ENCODE measurements at regions not wholly inside any gene's neighbourhood (a gene's known extent, or its start where the extent isn't known, plus 50 kb on each side); places are given as distances from the start of the nearest gene placed in this dataset.
"Not testable (repeated sequence)": the region's sequence is repeated elsewhere in the genome, so short reads cannot be mapped to it uniquely, and the experiment has no call there.

DNA sequence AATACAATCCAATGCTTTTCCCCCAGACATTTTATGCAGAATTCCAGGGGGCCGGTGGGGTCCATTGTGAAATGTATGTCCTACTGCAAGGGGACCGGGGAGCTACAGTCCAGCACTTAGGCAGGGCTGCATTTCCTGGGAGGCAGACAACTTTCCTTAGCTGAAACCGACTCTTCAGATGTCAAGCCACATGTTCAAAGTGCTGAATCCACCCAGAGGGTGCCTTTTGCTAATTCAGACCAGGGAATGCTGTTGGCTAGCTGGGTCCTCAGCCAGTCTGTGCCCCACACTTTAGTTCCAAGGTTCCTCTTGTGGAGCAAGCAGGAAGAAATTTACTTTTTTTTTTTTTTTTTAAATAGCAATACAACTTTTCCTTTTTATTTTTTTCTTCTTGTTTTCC is 219.5 kb upstream of the LRTM1 start:
- no peak for FAIRE-seq

DNA sequence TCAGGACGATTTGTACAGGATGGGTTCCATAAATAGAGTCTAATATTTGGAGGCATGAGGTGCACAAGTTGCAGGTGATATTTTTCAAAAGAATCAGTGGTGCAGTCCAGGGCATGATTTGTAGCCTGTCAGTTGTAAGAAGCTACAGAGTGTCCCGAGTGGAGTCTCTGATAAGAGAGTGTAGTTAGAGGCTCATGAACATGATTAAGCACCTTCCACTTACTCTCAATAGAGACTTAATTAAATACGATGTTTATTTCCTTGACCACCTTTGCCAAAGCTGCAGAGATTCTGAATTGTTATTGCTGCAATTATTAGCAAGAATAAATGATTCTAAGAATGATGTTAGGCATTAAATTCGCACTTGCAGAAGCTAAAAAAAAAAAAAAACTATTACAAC is 218.4 kb upstream of the LRTM1 start:
- no peak for FAIRE-seq

DNA sequence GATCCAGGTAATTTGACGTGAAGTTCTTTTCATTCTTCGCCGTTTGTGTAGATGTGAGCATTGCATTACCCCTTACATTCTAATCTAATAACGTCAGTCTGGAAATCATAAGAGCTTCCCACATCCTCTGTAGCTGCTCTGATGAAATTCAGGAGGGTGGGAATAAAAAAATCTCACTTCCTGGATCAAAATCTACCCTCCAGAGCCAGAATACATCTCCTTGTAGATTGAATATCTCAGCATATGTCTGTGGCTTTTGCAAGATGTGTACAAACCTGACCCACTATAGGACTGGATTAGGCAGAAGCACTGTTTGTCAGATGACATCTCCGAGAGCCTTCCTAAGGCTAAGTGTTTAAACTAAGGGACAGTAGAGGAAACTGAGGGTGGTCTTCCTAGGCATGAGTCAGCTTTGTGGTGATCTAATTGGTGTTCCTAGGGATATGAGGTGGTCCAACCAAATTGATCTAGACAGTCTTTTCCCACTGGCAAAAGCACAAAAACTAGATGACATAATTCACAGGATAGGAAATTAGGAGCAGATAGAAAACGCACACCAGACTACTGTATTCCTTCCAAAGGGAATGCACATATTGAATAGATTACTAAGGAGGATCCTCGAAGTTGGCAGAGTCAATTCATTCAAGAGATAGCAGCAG is 216.3 kb upstream of the LRTM1 start:
- FAIRE-seq = no peak

DNA sequence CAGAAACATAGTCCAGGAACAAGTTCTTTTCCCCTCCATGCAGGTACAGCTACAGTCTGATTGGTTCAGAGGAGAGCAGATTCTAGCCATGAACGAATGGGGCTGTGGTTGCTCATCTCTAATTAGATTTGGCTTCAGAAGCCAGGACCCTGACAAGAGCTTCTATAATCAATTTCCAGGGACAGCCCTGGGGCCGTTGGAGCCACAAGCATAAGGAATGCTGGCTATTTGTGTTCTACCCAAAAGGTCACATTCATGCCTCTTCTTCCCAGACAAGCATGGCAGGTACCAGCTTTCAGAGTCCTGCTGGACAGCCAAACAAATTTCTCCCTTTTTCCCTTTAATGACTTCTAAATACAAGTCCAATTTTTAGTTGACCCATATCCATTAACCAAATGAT is 215.5 kb upstream of the LRTM1 start:
- FAIRE-seq = no peak

DNA sequence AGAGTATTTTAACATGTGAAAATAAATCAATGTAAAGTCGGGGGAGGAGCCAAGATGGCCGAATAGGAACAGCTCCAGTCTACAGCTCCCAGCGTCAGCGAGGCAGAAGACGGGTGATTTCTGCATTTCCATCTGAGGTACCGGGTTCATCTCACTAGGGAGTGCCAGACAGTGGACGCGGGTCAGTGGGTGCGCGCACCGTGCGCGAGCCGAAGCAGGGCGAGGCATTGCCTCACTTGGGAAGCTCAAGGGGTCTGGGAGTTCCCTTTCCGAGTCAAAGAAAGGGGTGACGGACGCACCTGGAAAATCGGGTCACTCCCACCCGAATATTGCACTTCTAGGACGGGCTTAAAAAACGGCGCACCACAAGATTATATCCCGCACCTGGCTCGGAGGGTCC is 208.4 kb upstream of the LRTM1 start:
- not testable (repeated sequence) for FAIRE-seq

DNA sequence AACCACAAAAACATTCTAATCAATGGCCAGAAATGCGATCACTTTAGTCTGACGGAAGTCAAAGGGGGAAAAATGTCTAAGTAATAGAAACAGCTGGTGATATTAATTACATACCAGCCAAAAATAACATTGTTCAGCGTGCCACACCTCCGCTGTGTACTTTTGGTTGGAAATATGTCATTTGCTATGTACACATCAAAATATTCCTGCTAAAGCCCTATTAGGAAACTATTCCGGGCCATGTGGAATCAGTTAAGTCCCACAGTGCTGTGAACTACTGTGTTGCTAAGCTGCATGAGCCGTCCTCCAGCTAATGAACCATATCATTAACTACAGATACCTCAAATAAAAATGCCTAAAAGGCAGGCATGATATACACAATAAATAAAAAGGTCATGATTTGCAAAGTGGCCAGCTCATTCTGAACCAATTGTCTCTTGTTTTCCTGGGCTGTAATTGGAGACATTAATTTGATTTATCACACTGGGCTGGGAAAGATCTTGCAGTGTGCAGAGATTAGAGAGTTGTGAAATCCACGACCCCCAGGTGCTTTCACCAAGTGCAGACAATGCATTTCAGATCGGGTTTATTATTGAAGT is 200.5 kb upstream of the LRTM1 start:
- FAIRE-seq = no peak

DNA sequence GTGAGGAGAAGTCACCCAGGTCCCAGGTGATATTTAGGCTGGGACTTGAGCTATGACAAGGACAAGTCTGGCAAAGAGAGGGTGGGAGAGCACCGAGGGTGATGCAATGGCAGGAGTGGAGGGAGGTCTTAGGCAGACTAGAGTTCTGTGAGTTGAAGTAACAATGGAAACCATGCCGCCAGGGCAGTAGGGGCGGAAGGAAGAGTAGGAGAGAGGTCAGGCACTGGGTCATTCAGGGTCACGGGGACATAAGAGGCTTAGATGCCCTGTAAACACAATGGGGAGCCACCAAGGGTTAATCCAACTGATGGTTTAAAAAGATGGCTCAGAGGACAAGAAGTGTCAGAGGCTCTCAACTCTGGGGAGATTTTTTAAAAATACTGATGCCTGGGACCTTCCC is 199.7 kb upstream of the LRTM1 start:
- no peak for FAIRE-seq

DNA sequence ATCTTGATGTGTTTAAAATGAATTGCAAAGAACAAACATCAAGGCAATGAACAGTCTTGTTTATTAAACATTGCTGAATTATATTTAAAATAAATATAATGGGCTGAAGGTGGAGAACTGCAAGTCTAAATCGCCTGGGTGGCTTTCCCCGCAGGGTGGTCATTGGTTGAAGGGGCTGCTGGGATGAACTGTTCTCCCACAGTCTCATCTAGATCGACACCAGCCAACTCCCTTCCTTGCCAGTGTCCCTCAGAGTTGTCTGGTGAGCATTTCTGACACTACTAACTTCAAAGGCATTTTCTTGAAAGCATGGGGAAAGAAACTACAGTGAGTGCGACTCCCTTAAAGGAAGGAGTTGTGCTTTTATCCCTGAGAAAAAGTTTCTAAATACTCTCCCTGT is 196.5 kb upstream of the LRTM1 start:
- no peak for FAIRE-seq

Data from colon (tissue), 2 donors.